PC-3 (cell line): ENCODE measurements at regions not wholly inside any gene's neighbourhood (a gene's known extent, or its start where the extent isn't known, plus 50 kb on each side); places are given as distances from the start of the nearest gene placed in this dataset.

Experiments used
- EZH2 ChIP-seq: fragments of 300-600 bp; sonication (generic); IDR thresholded peaks from one replicate; pipeline ENCODE4 v1.6.1; 2017; ENCODE audit warnings: antibody characterized with exemption, mild to moderate bottlenecking, low read length; ENCODE audit not compliant: unreplicated experiment
- TF ChIP-seq, protein P1 (sequence below): fragments of 300-600 bp; sonication (generic); conservative IDR thresholded peaks from 2 replicates; pipeline ENCODE4 v1.5.1; 2017; ENCODE audit warnings: antibody characterized with exemption, low read depth, mild to moderate bottlenecking, low read length

DNA sequence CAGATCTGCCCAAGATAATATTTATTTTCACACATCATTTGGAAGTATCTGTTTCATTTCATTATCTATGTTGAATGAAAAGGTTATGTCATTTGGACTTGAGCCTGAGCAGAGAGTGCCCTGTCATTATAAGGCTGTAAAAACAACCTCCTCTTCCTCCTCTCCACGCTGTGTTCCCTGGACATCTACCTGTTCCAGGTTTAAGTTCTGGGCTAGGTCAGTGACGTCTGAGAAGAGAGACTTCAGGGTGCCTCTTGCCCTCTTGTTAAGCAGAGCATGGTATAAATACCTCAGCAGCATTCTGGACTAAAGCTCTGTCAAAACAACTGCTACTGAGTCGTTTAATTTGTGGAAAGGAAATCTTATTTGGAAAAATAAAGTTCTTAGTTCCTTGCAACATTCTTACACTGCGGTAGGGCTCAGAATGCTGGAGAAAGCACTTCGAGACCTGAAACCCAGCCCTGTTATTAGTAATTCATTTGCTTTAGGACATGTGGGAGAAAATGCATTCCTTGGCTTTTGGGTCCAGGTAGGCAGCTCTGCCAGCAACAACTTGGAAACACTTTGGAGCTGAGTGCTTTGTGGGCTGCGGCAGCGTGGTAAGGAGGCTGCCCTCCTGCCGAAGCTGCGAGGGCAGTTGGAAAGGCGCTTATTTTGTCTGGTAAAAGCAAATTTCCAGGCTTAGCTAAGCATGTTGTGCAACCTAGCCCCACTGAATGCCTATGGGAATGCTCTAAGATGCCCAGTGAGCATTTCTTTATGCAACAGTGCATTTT is 91.8 kb upstream of the NEDD4L start:
- TF ChIP-seq EZH2, result no peak
- TF ChIP-seq, protein P1, sequence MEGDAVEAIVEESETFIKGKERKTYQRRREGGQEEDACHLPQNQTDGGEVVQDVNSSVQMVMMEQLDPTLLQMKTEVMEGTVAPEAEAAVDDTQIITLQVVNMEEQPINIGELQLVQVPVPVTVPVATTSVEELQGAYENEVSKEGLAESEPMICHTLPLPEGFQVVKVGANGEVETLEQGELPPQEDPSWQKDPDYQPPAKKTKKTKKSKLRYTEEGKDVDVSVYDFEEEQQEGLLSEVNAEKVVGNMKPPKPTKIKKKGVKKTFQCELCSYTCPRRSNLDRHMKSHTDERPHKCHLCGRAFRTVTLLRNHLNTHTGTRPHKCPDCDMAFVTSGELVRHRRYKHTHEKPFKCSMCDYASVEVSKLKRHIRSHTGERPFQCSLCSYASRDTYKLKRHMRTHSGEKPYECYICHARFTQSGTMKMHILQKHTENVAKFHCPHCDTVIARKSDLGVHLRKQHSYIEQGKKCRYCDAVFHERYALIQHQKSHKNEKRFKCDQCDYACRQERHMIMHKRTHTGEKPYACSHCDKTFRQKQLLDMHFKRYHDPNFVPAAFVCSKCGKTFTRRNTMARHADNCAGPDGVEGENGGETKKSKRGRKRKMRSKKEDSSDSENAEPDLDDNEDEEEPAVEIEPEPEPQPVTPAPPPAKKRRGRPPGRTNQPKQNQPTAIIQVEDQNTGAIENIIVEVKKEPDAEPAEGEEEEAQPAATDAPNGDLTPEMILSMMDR, result no peak
